ENCODE measurements at regions not wholly inside any gene's neighbourhood (a gene's known extent, or its start where the extent isn't known, plus 50 kb on each side); places are given as distances from the start of the nearest gene placed in this dataset.

DNA sequence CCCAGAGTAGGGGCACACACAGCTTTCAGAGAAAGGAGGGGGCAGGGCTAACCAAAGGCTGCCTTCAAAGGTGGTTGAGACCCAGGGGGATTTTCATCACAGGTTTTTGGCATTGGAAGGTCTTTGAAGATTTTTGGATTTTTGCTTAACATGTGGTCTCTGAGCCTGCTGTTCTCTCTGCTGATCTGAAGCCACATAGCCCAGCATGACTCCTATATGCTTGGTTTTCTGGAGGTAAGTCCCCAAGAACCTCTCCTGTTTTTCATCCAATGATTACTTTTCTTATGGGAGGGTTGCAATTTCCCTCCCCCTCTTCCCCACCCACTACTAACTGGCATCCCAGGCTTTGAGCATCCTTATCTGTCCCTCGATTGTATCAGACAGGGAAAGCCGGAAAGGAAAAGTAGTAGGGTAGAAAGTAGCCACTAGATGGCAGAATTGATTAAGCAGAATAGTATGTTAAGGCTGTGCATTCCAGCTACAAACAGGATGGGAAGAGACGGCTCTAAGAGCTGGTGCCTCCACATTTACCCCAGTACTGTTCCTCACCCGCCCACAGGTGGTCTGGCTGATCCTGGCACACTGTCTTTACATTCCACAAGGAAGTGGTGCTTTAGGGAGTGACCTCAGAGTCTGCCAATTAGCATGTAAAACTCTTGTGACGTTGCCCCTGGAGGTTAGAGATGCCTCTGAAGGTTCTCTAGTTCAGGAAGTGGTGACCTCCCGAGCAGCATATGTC is 218.9 kb upstream of the EDNRB start:
- no peaks in the 10 kb centered on the region for H3K9me3 ChIP-seq (ENCODE audit: low read length)
- peaks cover 4% of the 10 kb centered on the region for H3K4me1 ChIP-seq (ENCODE audit: low read length)
- no peak overlapping the region for H3K4me2 ChIP-seq (ENCODE audit: low read depth, low read length, poor library complexity, severe bottlenecking)
- no peaks in the 10 kb centered on the region for H3K79me2 ChIP-seq (ENCODE audit: low read length)
- no peaks in the 10 kb centered on the region for H4K20me1 ChIP-seq (ENCODE audit: insufficient read depth, low read depth, low read length)
- DNase-seq, result peak; percentile 77
- H3K27me3 ChIP-seq (ENCODE audit: low read length), result no peaks in the 10 kb centered on the region
- peak overlapping the region; percentile 29; the same call in 1 of the 2 replicates for H3K4me3 ChIP-seq (ENCODE audit: low read length)
- H3K27ac ChIP-seq (ENCODE audit: low read length), result no peak overlapping the region
- no peaks in the 10 kb centered on the region for H3K9me2 ChIP-seq (replicated peaks; ENCODE audit: insufficient read depth, low read length)
- no peak overlapping the region for H3K9ac ChIP-seq (ENCODE audit: low read length)
- no peaks in the 10 kb centered on the region for H3K36me3 ChIP-seq (ENCODE audit: insufficient read depth, low read length)
- H2AFZ ChIP-seq (ENCODE audit: low read length), result peak overlapping the region; percentile 83; the same call in 1 of the 2 replicates

DNA sequence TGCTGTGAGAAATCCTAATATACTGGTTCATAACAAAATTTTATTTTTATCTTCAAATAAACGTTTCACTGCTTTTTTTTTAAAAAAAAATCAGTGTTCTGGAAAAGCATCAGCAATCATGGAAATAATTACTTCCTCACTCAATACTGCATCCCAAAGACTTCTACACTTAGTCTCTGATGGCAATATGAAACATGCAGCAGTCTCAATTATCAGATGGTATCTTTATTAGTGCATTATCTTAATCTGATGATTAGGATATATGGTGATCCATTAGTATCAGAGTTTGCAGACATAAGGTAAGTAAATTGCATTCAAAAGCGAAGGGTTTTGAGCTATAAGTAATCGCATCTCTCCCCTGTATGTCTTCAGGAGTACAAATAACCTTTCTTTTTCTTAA is 218.3 kb upstream of the EDNRB start:
- Histone ChIP-seq H3K9me2 (replicated peaks; ENCODE audit: insufficient read depth, low read length) (no peaks in the 10 kb centered on the region), H3K27me3 (ENCODE audit: low read length) (no peaks in the 10 kb centered on the region), H2AFZ (ENCODE audit: low read length) (no peak overlapping the region), H3K79me2 (ENCODE audit: low read length) (no peaks in the 10 kb centered on the region), H3K4me3 (ENCODE audit: low read length) (no peak overlapping the region), H3K9me3 (ENCODE audit: low read length) (no peaks in the 10 kb centered on the region), H3K4me2 (ENCODE audit: low read depth, low read length, poor library complexity, severe bottlenecking) (no peak overlapping the region), H3K4me1 (ENCODE audit: low read length) (peaks cover 4% of the 10 kb centered on the region), H3K36me3 (ENCODE audit: insufficient read depth, low read length) (no peaks in the 10 kb centered on the region), H3K27ac (ENCODE audit: low read length) (no peak overlapping the region), H4K20me1 (ENCODE audit: insufficient read depth, low read depth, low read length) (no peaks in the 10 kb centered on the region), H3K9ac (ENCODE audit: low read length) (no peak overlapping the region)
- DNase-seq, result no peak

- no peak overlapping the region for H2AFZ ChIP-seq (ENCODE audit: low read length)
- H3K27ac ChIP-seq (ENCODE audit: low read length), result no peak overlapping the region
- H3K9ac ChIP-seq (ENCODE audit: low read length), result no peak overlapping the region
- no peaks in the 10 kb centered on the region for H3K9me2 ChIP-seq (replicated peaks; ENCODE audit: insufficient read depth, low read length)
- H4K20me1 ChIP-seq (ENCODE audit: insufficient read depth, low read depth, low read length), result no peaks in the 10 kb centered on the region
- no peaks in the 10 kb centered on the region for H3K27me3 ChIP-seq (ENCODE audit: low read length)
- H3K79me2 ChIP-seq (ENCODE audit: low read length), result no peaks in the 10 kb centered on the region
- no peak overlapping the region for H3K4me3 ChIP-seq (ENCODE audit: low read length)
- H3K36me3 ChIP-seq (ENCODE audit: insufficient read depth, low read length), result no peaks in the 10 kb centered on the region
- H3K4me1 ChIP-seq (ENCODE audit: low read length), result peaks cover 4% of the 10 kb centered on the region
- no peak for DNase-seq
- no peaks in the 10 kb centered on the region for H3K9me3 ChIP-seq (ENCODE audit: low read length)
- H3K4me2 ChIP-seq (ENCODE audit: low read depth, low read length, poor library complexity, severe bottlenecking), result no peak overlapping the region
Observed at GRCh38 chr13:78133511-78133910, 214.9 kb upstream of the EDNRB start.

DNA sequence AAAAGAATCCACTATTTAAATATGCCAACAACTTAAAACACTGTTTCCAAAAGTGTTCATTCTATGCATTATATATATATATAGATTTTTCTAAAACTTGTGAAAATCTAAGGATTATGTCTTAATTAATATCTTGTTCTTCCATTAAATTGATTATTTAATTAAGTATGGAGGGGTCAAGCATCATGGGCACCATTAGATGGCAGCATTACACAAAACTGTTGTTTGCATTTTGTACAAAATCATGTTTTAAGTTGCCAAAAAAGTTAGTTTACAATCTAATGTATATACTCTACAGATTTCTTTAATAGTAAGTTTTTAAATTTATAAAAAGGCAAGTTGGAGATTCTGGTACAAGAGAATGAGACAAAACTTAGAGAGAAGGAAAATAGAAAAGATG is 213.2 kb upstream of the EDNRB start:
- no peak overlapping the region for H3K9ac ChIP-seq (ENCODE audit: low read length)
- H3K4me1 ChIP-seq (ENCODE audit: low read length), result no peaks in the 10 kb centered on the region
- H3K79me2 ChIP-seq (ENCODE audit: low read length), result no peaks in the 10 kb centered on the region
- H3K9me2 ChIP-seq (replicated peaks; ENCODE audit: insufficient read depth, low read length), result no peaks in the 10 kb centered on the region
- peak; percentile 42 for DNase-seq
- H3K4me2 ChIP-seq (ENCODE audit: low read depth, low read length, poor library complexity, severe bottlenecking), result no peak overlapping the region
- H3K27me3 ChIP-seq (ENCODE audit: low read length), result no peaks in the 10 kb centered on the region
- H3K27ac ChIP-seq (ENCODE audit: low read length), result no peak overlapping the region
- H3K4me3 ChIP-seq (ENCODE audit: low read length), result no peak overlapping the region
- no peaks in the 10 kb centered on the region for H3K36me3 ChIP-seq (ENCODE audit: insufficient read depth, low read length)
- no peaks in the 10 kb centered on the region for H4K20me1 ChIP-seq (ENCODE audit: insufficient read depth, low read depth, low read length)
- no peaks in the 10 kb centered on the region for H3K9me3 ChIP-seq (ENCODE audit: low read length)
- H2AFZ ChIP-seq (ENCODE audit: low read length), result no peak overlapping the region

GRCh38 chr13:78131346-78131745 is 212.7 kb upstream of the EDNRB start:
- Histone ChIP-seq H3K4me1 (ENCODE audit: low read length) (no peaks in the 10 kb centered on the region), H3K36me3 (ENCODE audit: insufficient read depth, low read length) (no peaks in the 10 kb centered on the region), H3K79me2 (ENCODE audit: low read length) (no peaks in the 10 kb centered on the region), H4K20me1 (ENCODE audit: insufficient read depth, low read depth, low read length) (no peaks in the 10 kb centered on the region), H3K4me2 (ENCODE audit: low read depth, low read length, poor library complexity, severe bottlenecking) (no peak overlapping the region), H3K27ac (ENCODE audit: low read length) (no peak overlapping the region), H3K9me3 (ENCODE audit: low read length) (no peaks in the 10 kb centered on the region), H3K4me3 (ENCODE audit: low read length) (no peak overlapping the region), H2AFZ (ENCODE audit: low read length) (no peak overlapping the region), H3K9me2 (replicated peaks; ENCODE audit: insufficient read depth, low read length) (no peaks in the 10 kb centered on the region), H3K27me3 (ENCODE audit: low read length) (no peaks in the 10 kb centered on the region), H3K9ac (ENCODE audit: low read length) (no peak overlapping the region)
- no peak for DNase-seq

DNA sequence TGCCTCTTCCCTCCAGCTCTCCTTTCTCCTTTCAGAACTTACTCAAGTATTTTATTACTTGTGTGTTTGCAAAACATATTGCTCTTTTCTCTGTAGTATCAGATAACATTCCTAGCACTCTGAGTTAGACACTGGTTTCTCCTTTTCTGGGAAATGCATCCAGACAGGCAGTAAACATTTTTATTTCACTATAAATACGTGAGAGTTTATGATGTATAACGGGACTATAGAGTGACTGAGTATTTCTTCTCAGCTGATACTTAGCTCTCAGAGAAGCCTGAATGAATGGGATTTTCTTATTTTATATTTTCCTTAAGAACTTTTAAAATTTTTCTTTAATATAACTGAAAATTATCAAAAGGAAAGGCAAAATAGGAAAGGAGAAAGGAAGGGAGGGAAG is 211.2 kb upstream of the EDNRB start:
- H3K4me2 ChIP-seq (ENCODE audit: low read depth, low read length, poor library complexity, severe bottlenecking), result no peak overlapping the region
- no peaks in the 10 kb centered on the region for H3K27me3 ChIP-seq (ENCODE audit: low read length)
- no peak overlapping the region for H3K4me3 ChIP-seq (ENCODE audit: low read length)
- H3K36me3 ChIP-seq (ENCODE audit: insufficient read depth, low read length), result no peaks in the 10 kb centered on the region
- H3K9me2 ChIP-seq (replicated peaks; ENCODE audit: insufficient read depth, low read length), result no peaks in the 10 kb centered on the region
- H3K27ac ChIP-seq (ENCODE audit: low read length), result no peak overlapping the region
- H3K9me3 ChIP-seq (ENCODE audit: low read length), result no peaks in the 10 kb centered on the region
- H4K20me1 ChIP-seq (ENCODE audit: insufficient read depth, low read depth, low read length), result no peaks in the 10 kb centered on the region
- no peaks in the 10 kb centered on the region for H3K4me1 ChIP-seq (ENCODE audit: low read length)
- no peak overlapping the region for H2AFZ ChIP-seq (ENCODE audit: low read length)
- H3K9ac ChIP-seq (ENCODE audit: low read length), result no peak overlapping the region
- DNase-seq, result no peak
- no peaks in the 10 kb centered on the region for H3K79me2 ChIP-seq (ENCODE audit: low read length)

- Histone ChIP-seq H3K4me3 (ENCODE audit: low read length) (no peak overlapping the region), H3K4me2 (ENCODE audit: low read depth, low read length, poor library complexity, severe bottlenecking) (no peak overlapping the region), H3K27me3 (ENCODE audit: low read length) (no peaks in the 10 kb centered on the region), H3K4me1 (ENCODE audit: low read length) (no peaks in the 10 kb centered on the region), H3K27ac (ENCODE audit: low read length) (no peak overlapping the region), H4K20me1 (ENCODE audit: insufficient read depth, low read depth, low read length) (no peaks in the 10 kb centered on the region), H3K9me2 (replicated peaks; ENCODE audit: insufficient read depth, low read length) (no peaks in the 10 kb centered on the region), H2AFZ (ENCODE audit: low read length) (no peak overlapping the region), H3K79me2 (ENCODE audit: low read length) (no peaks in the 10 kb centered on the region), H3K36me3 (ENCODE audit: insufficient read depth, low read length) (no peaks in the 10 kb centered on the region), H3K9ac (ENCODE audit: low read length) (no peak overlapping the region), H3K9me3 (ENCODE audit: low read length) (no peaks in the 10 kb centered on the region)
- no peak for DNase-seq
Observed at GRCh38 chr13:78129359-78129758, 210.7 kb upstream of the EDNRB start.

- DNase-seq, result peak; percentile 85
- Histone ChIP-seq H3K27me3 (ENCODE audit: low read length) (no peaks in the 10 kb centered on the region), H3K4me2 (ENCODE audit: low read depth, low read length, poor library complexity, severe bottlenecking) (no peak overlapping the region)
Observed at GRCh38 chr13:78121459-78122348, 203.1 kb upstream of the EDNRB start.

More at GRCh38 chr13:78121459-78122348, 203.1 kb upstream of the EDNRB start:
- H3K9me2 ChIP-seq (replicated peaks; ENCODE audit: insufficient read depth, low read length), result no peaks in the 10 kb centered on the region
- no peaks in the 10 kb centered on the region for H3K9me3 ChIP-seq (ENCODE audit: low read length)
- no peak overlapping the region for H2AFZ ChIP-seq (ENCODE audit: low read length)
- no peak overlapping the region for H3K27ac ChIP-seq (ENCODE audit: low read length)
- H4K20me1 ChIP-seq (ENCODE audit: insufficient read depth, low read depth, low read length), result no peaks in the 10 kb centered on the region
- no peaks in the 10 kb centered on the region for H3K79me2 ChIP-seq (ENCODE audit: low read length)
- H3K4me1 ChIP-seq (ENCODE audit: low read length), result no peaks in the 10 kb centered on the region
- H3K36me3 ChIP-seq (ENCODE audit: insufficient read depth, low read length), result no peaks in the 10 kb centered on the region
- no peak overlapping the region for H3K4me3 ChIP-seq (ENCODE audit: low read length)
- no peak overlapping the region for H3K9ac ChIP-seq (ENCODE audit: low read length)

Measured in Karpas-422 (cell line).